ENCODE measurements at regions not wholly inside any gene's neighbourhood (a gene's known extent, or its start where the extent isn't known, plus 50 kb on each side); places are given as distances from the start of the nearest gene placed in this dataset.

GRCh38 chr13:90690458-90691080 is 656.9 kb upstream of the MIR17HG start:
- Histone ChIP-seq H4K20me1 (ENCODE audit: low read depth) (no peaks in the 10 kb centered on the region), H3K9me3 (ENCODE audit: low read depth) (no peaks in the 10 kb centered on the region), H3K9ac (no peak overlapping the region), H3K27me3 (no peaks in the 10 kb centered on the region), H3K27ac (no peak overlapping the region), H3K36me3 (no peaks in the 10 kb centered on the region), H3F3A (ENCODE audit: low read depth) (no peaks in the 10 kb centered on the region), H3K4me3 (no peak overlapping the region), H3K4me2 (no peak overlapping the region), H3K4me1 (no peaks in the 10 kb centered on the region), H3K79me2 (ENCODE audit: low read depth) (no peaks in the 10 kb centered on the region), H2AFZ (replicated peaks) (no peak overlapping the region)
- no peaks in the 10 kb centered on the region for H3K36me3 Mint-ChIP-seq
- TF ChIP-seq CTCF (IDR thresholded peaks at IDR 0.05) (no peak), EZH2phosphoT487 (IDR thresholded peaks at IDR 0.05) (no peak), EZH2 (IDR thresholded peaks at IDR 0.05) (no peak)
- H3K4me1 Mint-ChIP-seq: peaks cover 4% of the 10 kb centered on the region
- no peak overlapping the region for H3K27ac Mint-ChIP-seq
- no peaks in the 10 kb centered on the region for H3K27me3 Mint-ChIP-seq (ENCODE audit: insufficient read depth, low read depth)
- H3K4me3 Mint-ChIP-seq: no peak overlapping the region
- no peak for DNase-seq (ENCODE audit: low spot score)
- no peaks in the 10 kb centered on the region for H3K9me3 Mint-ChIP-seq

- no peak for DNase-seq (ENCODE audit: low spot score)
- no peaks in the 10 kb centered on the region for H3K36me3 Mint-ChIP-seq
- Histone ChIP-seq H4K20me1 (ENCODE audit: low read depth) (no peaks in the 10 kb centered on the region), H3K9ac (no peak overlapping the region), H2AFZ (replicated peaks) (peak overlapping the region; percentile 36), H3K4me2 (no peak overlapping the region), H3F3A (ENCODE audit: low read depth) (no peaks in the 10 kb centered on the region), H3K79me2 (ENCODE audit: low read depth) (no peaks in the 10 kb centered on the region), H3K36me3 (no peaks in the 10 kb centered on the region), H3K9me3 (ENCODE audit: low read depth) (no peaks in the 10 kb centered on the region), H3K4me3 (no peak overlapping the region), H3K27ac (no peak overlapping the region), H3K4me1 (no peaks in the 10 kb centered on the region), H3K27me3 (no peaks in the 10 kb centered on the region)
- TF ChIP-seq CTCF (IDR thresholded peaks at IDR 0.05): no peak
- no peak for TF ChIP-seq EZH2 (IDR thresholded peaks at IDR 0.05)
- TF ChIP-seq EZH2phosphoT487 (IDR thresholded peaks at IDR 0.05): no peak
- H3K4me1 Mint-ChIP-seq: no peaks in the 10 kb centered on the region
- no peak overlapping the region for H3K4me3 Mint-ChIP-seq
- H3K27ac Mint-ChIP-seq: no peak overlapping the region
- H3K27me3 Mint-ChIP-seq (ENCODE audit: insufficient read depth, low read depth): peaks cover 2% of the 10 kb centered on the region
- peaks cover 4% of the 10 kb centered on the region for H3K9me3 Mint-ChIP-seq
These were observed 651.2 kb upstream of the MIR17HG start for GRCh38 chr13:90696254-90696653.

GRCh38 chr13:90696656-90697055 is 650.8 kb upstream of the MIR17HG start:
- Histone ChIP-seq H3K4me3 (no peak overlapping the region), H2AFZ (replicated peaks) (peak overlapping the region; percentile 36)
- H3K9me3 Mint-ChIP-seq: peaks cover 4% of the 10 kb centered on the region

More at GRCh38 chr13:90696656-90697055, 650.8 kb upstream of the MIR17HG start:
- H3K27me3 Mint-ChIP-seq (ENCODE audit: insufficient read depth, low read depth): peaks cover 2% of the 10 kb centered on the region
- H3K4me3 Mint-ChIP-seq: no peak overlapping the region
- Histone ChIP-seq H3K9me3 (ENCODE audit: low read depth) (no peaks in the 10 kb centered on the region), H3K4me1 (no peaks in the 10 kb centered on the region), H4K20me1 (ENCODE audit: low read depth) (no peaks in the 10 kb centered on the region), H3K9ac (no peak overlapping the region), H3K36me3 (no peaks in the 10 kb centered on the region), H3K79me2 (ENCODE audit: low read depth) (no peaks in the 10 kb centered on the region), H3F3A (ENCODE audit: low read depth) (no peaks in the 10 kb centered on the region), H3K4me2 (no peak overlapping the region), H3K27ac (no peak overlapping the region), H3K27me3 (no peaks in the 10 kb centered on the region)
- no peak overlapping the region for H3K27ac Mint-ChIP-seq
- no peaks in the 10 kb centered on the region for H3K36me3 Mint-ChIP-seq
- no peak for DNase-seq (ENCODE audit: low spot score)
- H3K4me1 Mint-ChIP-seq: no peaks in the 10 kb centered on the region
- no peak for TF ChIP-seq EZH2phosphoT487 (IDR thresholded peaks at IDR 0.05)
- TF ChIP-seq EZH2 (IDR thresholded peaks at IDR 0.05): no peak
- TF ChIP-seq CTCF (IDR thresholded peaks at IDR 0.05): no peak

All from neural progenitor cell (in vitro differentiated cells).